HepG2 (cell line): ENCODE measurements at regions not wholly inside any gene's neighbourhood (a gene's known extent, or its start where the extent isn't known, plus 50 kb on each side); places are given as distances from the start of the nearest gene placed in this dataset.
A peak's percentile ranks its signal among the peaks of the same experiment; 100 is the strongest.

Experiments used
- ATAC-seq: fragments of 200-7000 bp; cut with Tn5 transposase; 3 replicates; pipeline ENCODE4 v1.9.1; 2020; ENCODE audit warnings: mild to moderate bottlenecking, moderate library complexity
- BruUV-seq: library from RNA; stranded (reverse); fragments of 400-500 nt; replicated peaks from 2 replicates; lab custom pipeline; 2021; lab: Mats Ljungman, UMichigan
- CTCF ChIA-PET: fragments of 300-600 bp; formaldehyde crosslinking; extraction: SDS; loops from one replicate; lab custom pipeline; 2021; ENCODE audit warnings: low total read pairs, inconsistent platforms, low intra/inter-chr PET ratio; lab: Yijun Ruan, JAX
- POLR2A ChIA-PET: fragments of 350-600 bp; sonication (Branson Sonifier 250); formaldehyde crosslinking; loops from one replicate; lab custom pipeline; 2020; ENCODE audit warnings: antibody characterized with exemption, inconsistent platforms; lab: Yijun Ruan, JAX
- DNase-seq: peaks from one replicate; pipeline ENCODE4 v3.0.0-alpha.2; 2015; ENCODE audit warnings: low spot score
- FAIRE-seq: peaks from 3 replicates; lab custom pipeline; 2011; peaks lifted over from hg19 to GRCh38; lab: Jason Lieb, UNC
- H2AFZ ChIP-seq: one replicate; pipeline ENCODE4 v1.6.1; 2011; ENCODE audit warnings: low read length, inconsistent platforms
- H3K27ac ChIP-seq: fragments of 300-600 bp; 3 replicates; pipeline ENCODE4 v1.8.0; 2011; ENCODE audit warnings: mixed run types, mild to moderate bottlenecking, mixed read lengths, low read length, inconsistent platforms; ENCODE audit not compliant: insufficient read depth; ENCODE audit errors: extremely low read length
- H3K27me3 ChIP-seq, 2 experiments: fragments of 200-600 bp in 1 of 2; 2 replicates in 1 of 2; 3 replicates in 1 of 2; pipeline versions ENCODE4 v1.6.0 to v1.8.0; 2011; ENCODE audit warnings: low read length in 2 of 2, mild to moderate bottlenecking in 2 of 2, moderate library complexity in 2 of 2, inconsistent platforms in 1 of 2; ENCODE audit not compliant: insufficient read depth in 2 of 2, control insufficient read depth in 1 of 2
- H3K36me3 ChIP-seq, 2 experiments: fragments of 200-600 bp in 1 of 2; replicated peaks in 1 of 2; 2 replicates in 1 of 2; 3 replicates in 1 of 2; pipeline versions ENCODE4 v1.5.1 to v1.8.0; 2011; ENCODE audit warnings: low read length in 2 of 2, inconsistent platforms in 1 of 2; ENCODE audit not compliant: insufficient read depth in 2 of 2, control insufficient read depth in 1 of 2
- H3K4me1 ChIP-seq: 2 replicates; pipeline ENCODE4 v1.5.1; 2012; ENCODE audit warnings: low read length, inconsistent platforms; ENCODE audit not compliant: insufficient read depth
- H3K4me2 ChIP-seq: 2 replicates; pipeline ENCODE4 v1.6.0; 2011; ENCODE audit warnings: low read depth, low read length, inconsistent platforms
- H3K4me3 ChIP-seq, 3 experiments: fragments of 200-600 bp in 1 of 3; sonication (generic), shearing (Covaris generic) in 1 of 3; replicated peaks in 1 of 3; 2 replicates each; pipeline ENCODE4 v1.5.1; 2011 to 2016; ENCODE audit warnings: low read length in 3 of 3, inconsistent platforms in 2 of 3, low read depth in 2 of 3, mild to moderate bottlenecking in 2 of 3, control low read depth in 1 of 3, mixed read lengths in 1 of 3; ENCODE audit not compliant: insufficient read depth in 1 of 3
- H3K79me2 ChIP-seq: one replicate; pipeline ENCODE4 v1.6.1; 2011; ENCODE audit warnings: low read length, inconsistent platforms; ENCODE audit not compliant: insufficient read depth
- H3K9ac ChIP-seq: 2 replicates; pipeline ENCODE4 v1.6.0; 2011; ENCODE audit warnings: mild to moderate bottlenecking, low read depth, low read length, inconsistent platforms; ENCODE audit not compliant: insufficient read depth
- H3K9me3 ChIP-seq: 2 replicates; pipeline ENCODE4 v1.5.1; 2012; ENCODE audit warnings: mild to moderate bottlenecking, low read length
- H4K20me1 ChIP-seq: 2 replicates; pipeline ENCODE4 v1.6.0; 2011; ENCODE audit warnings: inconsistent platforms, mild to moderate bottlenecking, low read length, moderate library complexity; ENCODE audit not compliant: insufficient read depth
- FOSL2 ChIP-seq: sonication (generic); formaldehyde crosslinking; IDR thresholded peaks from 2 replicates; pipeline ENCODE4 v1.4.0; 2020; ENCODE audit warnings: missing genetic modification reagents
- TEAD3 ChIP-seq: optimal IDR thresholded peaks from 2 replicates; pipeline ENCODE3; 2016; ENCODE audit warnings: borderline replicate concordance
- ZNF569 ChIP-seq: sonication (generic); formaldehyde crosslinking; IDR thresholded peaks from 2 replicates; pipeline ENCODE4 v1.5.0; 2020; ENCODE audit warnings: mild to moderate bottlenecking, missing genetic modification reagents, moderate library complexity, borderline replicate concordance
- ZNF629 ChIP-seq: sonication (generic); formaldehyde crosslinking; conservative IDR thresholded peaks from 2 replicates; pipeline ENCODE4 v1.5.0; 2020; ENCODE audit warnings: missing genetic modification reagents
- WGBS: methylation state at CpG from one replicate; pipeline ENCODE4 v1.1.6; 2017; ENCODE audit warnings: low lambda C conversion rate; 5-methylcytosine and 5-hydroxymethylcytosine counted together
- in situ Hi-C: cut with HindIII; loops from 2 replicates; pipeline ENCODE4 v1.10.0; 2017; ENCODE audit warnings: low pct_unique_long_range_greater_than_20kb; ENCODE audit not compliant: extremely low pct_ligation_motif_present
- intact Hi-C: fragments of 100-400 bp; cut with micrococcal nuclease; formaldehyde crosslinking; loops from one replicate; pipeline ENCODE4 v1.10.0; 2022; ENCODE audit not compliant: unreplicated experiment
- TF ChIP-seq, protein P1 (sequence below): sonication (generic); formaldehyde crosslinking; IDR thresholded peaks from 2 replicates; pipeline ENCODE4 v1.8.0; 2022; ENCODE audit warnings: low read depth, missing genetic modification reagents

- TF ChIP-seq, protein P1, sequence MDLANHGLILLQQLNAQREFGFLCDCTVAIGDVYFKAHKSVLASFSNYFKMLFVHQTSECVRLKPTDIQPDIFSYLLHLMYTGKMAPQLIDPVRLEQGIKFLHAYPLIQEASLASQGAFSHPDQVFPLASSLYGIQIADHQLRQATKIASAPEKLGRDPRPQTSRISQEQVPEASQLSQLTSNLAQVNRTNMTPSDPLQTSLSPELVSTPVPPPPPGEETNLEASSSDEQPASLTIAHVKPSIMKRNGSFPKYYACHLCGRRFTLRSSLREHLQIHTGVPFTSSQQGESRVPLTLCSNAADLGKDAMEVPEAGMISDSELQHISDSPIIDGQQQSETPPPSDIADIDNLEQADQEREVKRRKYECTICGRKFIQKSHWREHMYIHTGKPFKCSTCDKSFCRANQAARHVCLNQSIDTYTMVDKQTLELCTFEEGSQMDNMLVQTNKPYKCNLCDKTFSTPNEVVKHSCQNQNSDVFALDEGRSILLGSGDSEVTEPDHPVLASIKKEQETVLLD (CRISPR knock-in tag), result no peak
- TF ChIP-seq TEAD3 (peak; percentile 42), FOSL2 (CRISPR knock-in tag) (0 out of 2 replicates have a peak, but pooled peaks have one; percentile 22)
These were observed 184.7 kb downstream of the C16orf95 start (continued) for GRCh38 chr16:87132361-87133014.

DNA sequence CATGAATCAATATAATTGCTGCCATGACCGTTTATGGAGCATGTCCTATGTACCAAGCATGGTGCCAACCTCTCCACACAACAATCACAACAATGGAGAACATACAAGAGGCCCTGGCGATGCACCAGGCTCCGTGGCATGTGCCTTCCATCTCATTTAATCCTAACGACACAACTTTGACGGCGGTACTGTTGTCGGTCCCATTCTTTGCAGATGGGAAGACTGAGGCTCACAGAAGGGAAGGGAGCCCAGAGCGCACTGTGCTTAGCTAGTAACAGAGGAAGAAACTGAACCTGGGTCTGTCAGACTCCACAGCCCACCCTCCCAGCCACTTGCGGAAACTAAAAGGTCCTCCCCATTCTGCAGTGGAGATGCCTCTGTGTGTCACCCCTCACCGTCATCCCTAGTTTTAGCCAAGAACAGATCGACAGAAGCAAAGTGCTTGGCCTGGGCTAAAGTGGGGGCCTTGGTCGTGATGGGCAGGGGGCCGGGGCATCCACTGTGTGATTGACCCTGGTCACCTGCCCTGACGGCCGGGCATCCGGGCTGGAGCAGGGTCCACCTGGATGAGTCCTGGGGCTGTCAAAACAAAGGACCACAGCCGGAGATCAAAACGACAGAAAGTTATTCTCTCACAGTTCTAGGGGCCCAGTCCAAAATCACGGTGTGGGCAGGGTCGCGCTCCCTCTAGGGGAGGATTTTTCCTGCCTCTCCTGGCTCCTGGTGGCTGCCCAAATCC lies 183.9 kb downstream of the C16orf95 start:
- 53% methylated on average over 16 of the region's 21 CpGs for WGBS
- H3K9ac ChIP-seq, result no peak overlapping the region
- POLR2A ChIA-PET, result no interaction called here
- no peak overlapping the region for H2AFZ ChIP-seq
- peaks cover 0 to 31% of the 10 kb centered on the region in 2 experiments; a peak in 3 of 5 replicates for H3K27me3 ChIP-seq
- H3K9me3 ChIP-seq, result no peaks in the 10 kb centered on the region
- no peaks in the 10 kb centered on the region for H3K36me3 ChIP-seq
- H3K79me2 ChIP-seq, result no peaks in the 10 kb centered on the region
- H3K4me2 ChIP-seq, result peak overlapping the region; percentile 40; the same call in 1 of the 2 replicates
- no peak overlapping the region for H3K4me3 ChIP-seq
- CTCF ChIA-PET, result no interaction called here
- FAIRE-seq (no peak), DNase-seq (no peak)
- H3K4me1 ChIP-seq, result peaks cover 24% of the 10 kb centered on the region
- in situ Hi-C loops, result no loop called here
- BruUV-seq, result no TSS peak
- TF ChIP-seq ZNF629 (CRISPR knock-in tag) (peak; percentile 79), ZNF569 (CRISPR knock-in tag) (no peak)
- TF ChIP-seq, all 625 proteins: peak for 1
- intact Hi-C loops, result no loop called here
- no peaks in the 10 kb centered on the region for H4K20me1 ChIP-seq
- H3K27ac ChIP-seq, result no peak overlapping the region
- ATAC-seq, result no peak; the same call in 2 of the 3 replicates
